NCI-H748 (cell line): ENCODE measurements at regions not wholly inside any gene's neighbourhood (a gene's known extent, or its start where the extent isn't known, plus 50 kb on each side); places are given as distances from the start of the nearest gene placed in this dataset.

Experiments
- DNase-seq: peaks from one replicate; lab custom pipeline; 2025; ENCODE audit not compliant: unreplicated experiment; lab: John Stamatoyannopoulos, UW

DNA sequence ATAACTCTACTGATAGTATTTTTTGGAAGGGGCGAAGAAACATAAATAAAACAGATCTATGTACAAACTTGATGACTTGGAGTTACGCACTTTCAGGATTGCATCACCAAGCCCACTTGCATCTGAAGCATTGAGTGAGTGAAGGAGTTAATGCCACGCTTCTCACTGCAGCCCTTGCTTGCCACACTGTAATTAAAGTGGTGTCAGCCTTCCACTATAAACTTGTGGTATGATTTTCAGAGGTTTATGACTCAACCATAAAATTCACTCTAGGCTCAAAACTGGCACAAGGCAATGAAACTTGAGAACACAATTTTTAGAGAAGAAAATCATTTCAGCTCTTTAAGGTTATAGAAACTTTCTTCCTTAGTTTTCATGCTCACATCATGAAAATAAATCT is 93.9 kb upstream of the PRMT6 start:
- DNase-seq = no peak

DNA sequence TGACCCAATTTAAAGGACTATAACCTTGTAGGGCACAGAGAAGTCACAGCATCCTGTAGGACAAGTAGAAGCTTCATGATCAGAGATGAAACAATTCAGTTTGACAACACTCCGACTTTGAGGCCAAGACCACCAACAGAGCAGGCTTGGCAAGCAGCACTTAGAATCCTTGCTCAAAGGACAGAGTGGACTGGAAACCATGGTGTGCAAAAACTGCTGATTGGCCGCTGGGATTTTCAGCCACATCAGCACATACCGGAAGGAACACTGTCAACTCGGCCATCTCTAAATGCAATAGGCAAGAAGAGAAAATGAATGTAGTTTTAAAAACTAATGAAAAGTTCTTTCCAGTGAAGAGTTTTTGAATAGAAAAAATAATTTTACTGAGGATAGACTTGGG is 92.0 kb upstream of the PRMT6 start:
- DNase-seq = no peak

DNA sequence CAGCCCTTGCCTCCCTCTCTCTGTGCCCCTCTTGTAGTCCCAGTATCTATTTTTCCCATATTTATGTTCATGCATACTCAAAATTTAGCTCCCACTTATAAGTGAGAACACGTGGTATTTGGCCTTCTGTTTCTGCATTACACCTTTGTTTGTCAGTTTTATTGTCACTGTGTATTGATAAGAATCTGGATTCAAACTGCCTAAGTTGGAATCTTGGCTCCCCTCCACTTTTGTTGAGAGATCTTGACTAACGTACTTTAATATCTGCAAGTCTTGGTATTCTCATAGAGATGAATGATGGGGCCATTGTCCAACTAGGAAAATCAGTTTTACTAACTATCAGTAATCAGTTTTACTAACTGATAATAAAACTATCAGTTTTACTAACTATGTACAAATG is 87.8 kb upstream of the PRMT6 start:
- no peak for DNase-seq

DNA sequence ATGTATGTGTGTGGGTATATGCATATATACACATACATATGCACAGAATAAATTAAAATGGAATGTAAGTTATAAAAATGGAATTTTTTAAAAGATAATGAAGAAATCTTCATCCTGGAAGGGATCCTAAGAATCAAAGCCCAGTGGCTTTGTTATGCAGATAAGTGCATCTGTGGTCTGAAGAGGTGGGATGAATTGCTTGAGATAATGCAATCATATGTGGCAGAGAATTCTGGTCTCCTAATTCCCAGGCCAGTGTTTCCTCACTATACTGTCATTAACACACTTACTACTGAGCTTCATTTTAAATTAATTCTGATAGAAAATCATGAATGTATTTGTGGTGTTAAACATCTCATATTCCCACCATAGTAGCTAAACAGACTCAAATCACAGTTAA is 86.7 kb upstream of the PRMT6 start:
- no peak for DNase-seq

DNA sequence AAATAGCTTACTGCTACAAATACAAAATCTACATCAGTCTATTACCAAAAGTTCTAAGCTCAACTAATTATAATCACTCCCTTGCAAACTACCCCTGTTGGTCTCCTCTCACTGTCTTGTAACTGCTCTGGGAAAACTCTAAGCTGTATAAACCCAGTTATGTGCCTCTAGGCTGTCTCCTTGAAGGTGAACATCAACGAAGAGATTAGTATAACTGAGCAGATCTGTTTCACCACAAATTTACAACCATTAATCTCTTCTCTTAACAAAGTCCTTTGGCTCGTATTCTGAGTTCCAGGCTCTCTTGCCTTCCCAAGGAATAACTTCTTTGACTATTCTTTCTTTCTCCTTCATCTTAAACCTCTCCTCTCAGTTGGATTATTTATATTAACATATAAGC is 84.4 kb upstream of the PRMT6 start:
- no peak for DNase-seq

DNA sequence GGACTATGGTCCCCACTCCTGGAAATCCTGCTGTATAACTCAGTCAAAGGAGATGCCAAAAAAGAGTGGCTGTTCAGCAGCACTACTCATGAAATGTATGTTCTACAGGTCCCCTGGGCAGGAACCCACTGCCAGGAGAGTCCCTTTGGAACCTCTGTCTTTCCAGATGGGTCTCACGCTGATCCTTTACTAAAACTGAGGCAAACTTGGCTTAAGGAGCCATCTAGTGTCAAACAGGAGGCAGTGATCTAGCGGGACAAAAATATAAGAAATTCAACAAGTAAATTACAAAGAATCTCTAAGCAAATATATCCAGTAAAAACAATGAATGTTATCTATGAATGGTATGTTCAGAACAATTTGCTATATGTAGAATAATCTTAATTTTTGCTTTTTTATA is 80.5 kb upstream of the PRMT6 start:
- no peak for DNase-seq

DNA sequence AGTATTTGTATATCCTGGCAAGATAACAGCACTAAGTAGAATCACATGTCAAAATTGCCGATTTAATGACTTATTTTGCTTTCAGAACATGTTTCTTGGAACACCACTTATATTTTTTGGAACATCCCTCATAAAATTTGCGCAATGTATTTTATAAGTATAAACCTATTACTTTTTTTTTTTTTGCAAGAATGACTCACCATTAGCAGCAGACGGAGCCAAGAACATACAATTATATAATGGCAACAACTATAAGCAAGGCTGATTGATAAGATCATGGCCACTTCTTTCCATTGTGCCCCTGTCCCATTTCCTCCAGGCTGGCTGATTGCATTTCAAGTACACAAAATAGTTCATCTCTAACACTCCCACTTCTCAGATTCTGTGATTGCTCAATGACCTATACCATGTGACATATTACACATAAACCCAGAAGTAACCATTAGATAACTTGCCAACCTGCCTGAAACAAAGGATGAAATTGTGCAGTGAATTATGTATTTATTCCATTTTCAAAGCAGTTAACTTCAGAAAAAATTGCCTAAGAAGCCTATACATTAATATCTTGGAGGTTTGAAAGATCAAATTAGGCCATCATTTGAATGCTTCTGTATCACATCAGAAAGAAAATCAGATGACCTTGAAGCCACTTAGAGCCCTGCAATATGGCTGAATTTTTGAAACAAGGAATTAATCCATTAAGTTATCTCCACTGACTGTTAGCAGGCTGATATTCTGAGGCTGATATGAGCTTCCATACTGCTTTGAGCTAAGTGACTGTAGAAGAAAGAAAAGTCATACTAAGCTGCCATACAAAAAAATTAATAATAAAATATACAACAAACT is 77.8 kb upstream of the PRMT6 start:
- DNase-seq = no peak

DNA sequence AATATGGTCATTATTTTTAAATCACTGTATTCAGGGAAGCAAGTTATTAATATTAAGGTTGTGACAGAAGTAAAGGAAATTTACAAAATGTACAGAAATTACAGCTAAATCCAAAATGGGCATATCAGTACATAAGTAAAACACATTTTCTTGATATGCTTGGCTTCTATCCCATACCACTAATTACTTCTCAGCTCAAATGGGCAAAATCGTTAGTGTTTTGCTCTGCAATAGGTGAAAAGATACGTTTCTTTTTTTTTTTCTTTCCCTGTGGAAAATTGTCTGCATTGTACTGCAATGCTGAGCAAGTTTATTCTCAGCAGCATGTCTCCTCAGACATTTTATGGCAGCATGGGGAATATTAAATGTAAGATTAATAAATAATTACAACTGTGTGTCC is 77.1 kb upstream of the PRMT6 start:
- no peak for DNase-seq

DNA sequence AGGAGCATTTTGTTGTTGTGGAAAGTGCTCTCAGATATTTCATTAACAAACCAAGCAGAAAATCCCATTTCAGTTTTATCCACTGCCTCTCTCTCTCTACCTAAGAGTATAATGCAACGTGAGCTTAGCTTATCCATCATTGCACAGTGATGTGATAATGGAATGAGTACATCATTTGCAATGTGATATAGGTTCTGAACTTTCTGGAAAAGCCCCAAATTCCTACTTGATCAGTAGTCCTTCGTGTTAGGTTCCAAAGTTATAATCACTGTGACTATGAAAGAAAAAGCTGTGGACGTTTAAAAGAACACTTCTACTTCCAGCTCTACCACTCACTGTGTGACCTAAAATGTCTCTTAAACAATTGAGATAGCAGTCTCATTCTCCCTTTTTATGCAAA is 76.4 kb upstream of the PRMT6 start:
- no peak for DNase-seq

DNA sequence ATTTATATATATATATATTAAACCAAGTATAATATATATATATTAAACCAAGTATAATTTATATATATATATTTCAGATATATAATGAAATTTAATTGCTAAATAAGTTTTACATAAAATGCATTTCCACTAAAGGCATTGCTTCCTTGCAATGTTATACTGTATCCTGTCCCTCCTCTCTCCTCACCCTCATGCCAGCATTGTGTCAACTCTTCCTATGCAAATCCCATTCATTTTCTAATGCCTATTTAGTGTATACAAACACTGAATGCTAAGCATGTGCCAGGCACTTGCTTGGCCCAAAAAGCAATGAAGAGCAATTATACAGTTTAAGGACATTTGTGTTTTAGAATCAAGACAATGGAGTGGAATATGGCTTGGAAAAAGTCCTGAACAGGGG is 71.7 kb upstream of the PRMT6 start:
- DNase-seq = no peak

DNA sequence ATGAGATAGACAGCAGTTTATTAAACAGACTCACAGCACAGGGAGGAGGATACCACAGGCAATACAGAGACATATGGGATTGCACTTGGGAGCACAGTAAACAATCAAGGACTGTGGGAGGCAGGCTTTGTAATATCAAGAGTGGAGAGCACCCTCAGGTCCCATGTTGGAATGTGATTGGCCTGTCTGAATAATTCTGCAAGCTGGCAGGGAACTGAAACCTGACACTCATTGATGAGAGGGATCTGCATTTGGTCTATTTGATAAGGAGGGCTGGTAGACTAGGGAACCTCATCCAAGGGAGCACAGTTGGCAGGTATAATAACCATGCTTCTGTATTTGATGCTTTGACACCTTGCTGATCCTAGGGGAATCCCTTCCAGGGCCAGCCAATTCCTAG is 69.9 kb upstream of the PRMT6 start:
- peak; percentile 79 for DNase-seq

DNA sequence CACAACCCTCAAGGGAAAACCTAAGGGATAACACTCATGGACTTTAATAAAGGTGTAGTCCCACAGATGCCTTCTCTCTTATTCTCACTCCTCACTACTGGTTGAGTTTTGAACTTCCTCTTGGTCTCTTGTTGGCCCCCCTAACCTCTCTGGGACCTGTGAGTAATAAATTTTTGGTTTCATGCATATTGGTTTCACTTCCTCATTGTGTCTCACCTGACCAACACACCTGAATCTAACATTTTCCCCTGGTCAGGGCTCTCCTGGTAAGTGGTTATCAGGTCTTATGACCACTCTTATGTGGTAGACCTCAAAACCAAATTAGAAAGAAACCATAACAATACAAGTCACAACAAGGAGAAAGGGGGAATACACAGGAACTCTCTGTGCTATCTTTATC is 60.5 kb upstream of the PRMT6 start:
- DNase-seq = no peak

DNA sequence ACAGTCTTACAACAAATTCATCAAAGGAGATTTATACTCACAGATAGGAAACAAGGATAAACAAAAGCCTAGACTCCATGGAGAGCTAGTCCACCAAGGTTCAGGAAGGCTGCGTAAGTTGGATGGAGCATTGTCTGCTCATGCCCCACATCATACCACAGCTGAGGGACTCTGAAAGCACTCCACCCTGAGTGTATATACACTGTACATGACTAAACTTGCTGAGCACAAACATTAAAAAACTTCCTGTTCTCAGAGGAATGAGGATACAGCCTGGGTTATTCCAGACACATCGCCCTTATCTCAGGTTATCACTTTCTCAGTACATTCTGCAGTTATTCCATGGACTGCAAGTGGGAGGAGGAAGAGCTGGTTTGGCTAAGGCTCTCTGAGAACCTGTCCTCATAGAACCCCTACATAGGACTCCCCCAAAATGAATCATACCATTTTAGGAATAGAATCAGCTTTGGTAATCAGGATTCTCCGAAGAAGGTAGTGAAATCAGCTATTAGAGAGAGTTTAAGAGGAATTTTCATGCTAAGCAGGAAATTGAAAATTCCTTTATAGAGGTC is 58.0 kb upstream of the PRMT6 start:
- no peak for DNase-seq

DNA sequence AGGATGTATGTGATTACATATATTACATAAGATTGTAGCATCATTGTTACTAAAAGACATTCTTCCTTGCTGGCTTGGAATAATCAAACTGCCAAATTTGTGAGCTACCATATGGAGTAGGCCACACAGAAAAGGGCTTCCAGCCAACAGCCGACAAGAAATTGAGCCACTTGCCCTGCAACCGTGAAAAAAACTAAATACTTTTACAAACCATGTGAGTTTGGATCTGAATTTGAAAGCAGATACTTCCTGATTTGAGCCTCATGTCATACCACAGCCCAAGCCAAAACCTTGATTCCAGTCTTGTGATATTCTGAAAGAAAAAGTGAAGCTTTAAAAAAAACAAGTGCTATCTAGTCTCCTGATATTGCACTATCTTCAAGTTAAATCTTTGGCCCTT is 55.6 kb upstream of the PRMT6 start:
- no peak for DNase-seq

DNA sequence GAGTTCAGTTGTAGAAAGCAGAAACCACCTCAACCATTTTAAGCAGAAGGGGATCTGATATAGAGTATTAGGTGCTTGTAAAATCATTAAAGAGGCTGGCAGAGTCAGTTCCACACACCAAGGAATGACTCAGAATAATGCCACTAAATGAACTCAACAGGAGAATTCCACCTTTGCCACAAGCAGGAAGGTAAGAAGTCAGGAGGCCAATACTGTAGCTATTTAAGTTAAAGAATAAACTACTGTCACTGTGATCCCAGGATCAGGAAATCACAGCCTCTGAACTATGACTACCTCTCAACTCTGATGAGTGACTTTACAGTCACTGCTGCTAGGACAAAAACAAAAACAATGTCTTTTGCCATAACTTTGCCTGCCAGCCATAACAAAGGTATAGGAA is 52.5 kb upstream of the PRMT6 start:
- no peak for DNase-seq

DNA sequence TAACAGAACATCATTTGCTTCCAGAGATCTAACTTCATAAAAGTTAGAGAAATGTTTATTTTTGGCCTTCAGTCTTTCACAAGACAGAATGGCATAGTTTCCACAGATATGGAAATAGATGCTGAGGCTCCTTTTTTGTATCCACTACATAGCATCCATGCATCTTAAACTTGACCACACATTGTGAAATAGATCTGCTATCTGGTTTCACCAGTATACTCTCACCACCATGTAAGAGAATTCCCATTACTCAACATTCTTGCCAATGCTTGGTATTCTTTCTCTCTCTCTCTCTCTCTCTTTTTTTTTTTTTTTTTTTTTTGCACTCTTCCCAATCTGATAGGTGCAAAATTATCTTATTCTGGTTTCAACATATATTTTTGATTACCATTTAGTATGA is 52.1 kb upstream of the PRMT6 start:
- DNase-seq = no peak
